ENCODE measurements at regions not wholly inside any gene's neighbourhood (a gene's known extent, or its start where the extent isn't known, plus 50 kb on each side); places are given as distances from the start of the nearest gene placed in this dataset.

GRCh38 chr7:145989469-145989868 lies 127.1 kb upstream of the CNTNAP2 start:
- TF ChIP-seq CTCF (IDR thresholded peaks at IDR 0.05) (no peak), EP300 (IDR thresholded peaks at IDR 0.05) (no peak), POLR2A (IDR thresholded peaks at IDR 0.05) (no peak)
- no peaks in the 10 kb centered on the region for H3K27me3 ChIP-seq
- H3K36me3 ChIP-seq: no peaks in the 10 kb centered on the region
- DNase-seq: no peak
- no peak overlapping the region for H3K4me3 ChIP-seq
- no peaks in the 10 kb centered on the region for H3K4me1 ChIP-seq (ENCODE audit: insufficient read depth)
- intact Hi-C loops (cut with DNase I): no loop called here
- WGBS, 3 donors: 74 to 83% (median 76%) methylated on average over 4 of the region's 4 CpGs
- H3K9me3 ChIP-seq: no peaks in the 10 kb centered on the region
- H3K27ac ChIP-seq: no peak overlapping the region

- WGBS, 3 donors: 33 to 54% (median 36%) methylated on average over 4 of the region's 4 CpGs
- TF ChIP-seq EP300 (IDR thresholded peaks at IDR 0.05): no peak
- TF ChIP-seq POLR2A (IDR thresholded peaks at IDR 0.05): no peak
- Histone ChIP-seq H3K27me3 (no peaks in the 10 kb centered on the region), H3K36me3 (no peaks in the 10 kb centered on the region), H3K4me3 (no peak overlapping the region), H3K9me3 (no peaks in the 10 kb centered on the region), H3K27ac (no peak overlapping the region), H3K4me1 (ENCODE audit: insufficient read depth) (no peaks in the 10 kb centered on the region)
- intact Hi-C loops (cut with DNase I): no loop called here
- DNase-seq: no peak
Measured at GRCh38 chr7:145986248-145986874, 130.2 kb upstream of the CNTNAP2 start.

DNA sequence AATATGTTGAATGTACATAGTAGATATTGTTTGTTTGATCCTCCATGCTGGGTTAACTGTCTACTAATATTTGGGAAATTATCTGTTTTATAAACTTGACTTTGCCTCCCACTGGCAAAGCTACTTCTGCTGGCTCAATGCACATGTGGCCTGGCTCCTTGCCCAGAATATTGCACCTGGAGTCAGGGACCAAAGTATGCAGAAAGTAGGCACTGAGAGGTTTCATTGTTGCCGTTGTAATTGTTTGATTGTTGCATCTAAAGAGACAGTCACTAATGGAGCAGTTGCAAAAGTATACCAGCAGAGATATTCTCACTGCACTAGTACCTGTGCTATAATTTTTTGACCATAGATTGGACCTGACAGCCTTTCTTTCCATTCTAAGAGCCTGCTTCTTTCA lies 137.8 kb upstream of the CNTNAP2 start:
- intact Hi-C loops (cut with DNase I): no loop called here
- Histone ChIP-seq H3K27ac (no peak overlapping the region), H3K4me3 (no peak overlapping the region), H3K27me3 (no peaks in the 10 kb centered on the region), H3K4me1 (ENCODE audit: insufficient read depth) (no peaks in the 10 kb centered on the region), H3K9me3 (no peaks in the 10 kb centered on the region), H3K36me3 (no peaks in the 10 kb centered on the region)
- WGBS, 3 donors: 51 to 84% (median 55%) methylated on average over 1 of the region's 1 CpG
- TF ChIP-seq POLR2A (IDR thresholded peaks at IDR 0.05) (no peak), CTCF (IDR thresholded peaks at IDR 0.05) (no peak), EP300 (IDR thresholded peaks at IDR 0.05) (no peak)
- DNase-seq: no peak

DNA sequence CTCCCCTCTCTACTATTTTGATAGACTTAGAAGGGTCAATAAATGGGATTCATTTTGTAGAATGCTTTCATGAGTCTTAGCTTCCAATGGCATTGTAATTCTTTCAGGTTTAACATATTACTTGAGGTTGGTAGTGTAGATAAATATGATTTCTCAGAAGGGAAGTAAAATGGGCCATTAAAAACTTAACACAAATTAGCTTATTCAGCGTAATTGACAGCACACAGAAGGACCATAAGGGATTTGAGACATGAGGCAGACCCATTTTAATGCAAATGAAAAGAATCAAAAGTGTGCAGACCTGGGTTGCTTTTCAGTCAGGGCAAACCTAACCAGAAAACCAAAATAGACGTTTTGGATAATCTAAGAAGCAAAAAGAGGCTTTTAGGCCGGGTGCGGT lies 156.6 kb upstream of the CNTNAP2 start:
- 68 to 72% (median 69%) methylated on average over 4 of the region's 4 CpGs for WGBS, 3 donors
- Histone ChIP-seq H3K4me3 (no peak overlapping the region), H3K27ac (no peak overlapping the region), H3K4me1 (ENCODE audit: insufficient read depth) (no peaks in the 10 kb centered on the region), H3K9me3 (no peaks in the 10 kb centered on the region), H3K27me3 (no peaks in the 10 kb centered on the region), H3K36me3 (no peaks in the 10 kb centered on the region)
- no peak for DNase-seq
- intact Hi-C loops (cut with DNase I): no loop called here
- TF ChIP-seq EP300 (IDR thresholded peaks at IDR 0.05) (no peak), CTCF (IDR thresholded peaks at IDR 0.05) (no peak), POLR2A (IDR thresholded peaks at IDR 0.05) (no peak)

- DNase-seq: no peak
- no peak overlapping the region for H3K27ac ChIP-seq
- 57 to 79% (median 78%) methylated on average over 2 of the region's 2 CpGs for WGBS, 3 donors
- H3K27me3 ChIP-seq: no peaks in the 10 kb centered on the region
- intact Hi-C loops (cut with DNase I): no loop called here
- H3K9me3 ChIP-seq: no peaks in the 10 kb centered on the region
- TF ChIP-seq EP300 (IDR thresholded peaks at IDR 0.05) (no peak), POLR2A (IDR thresholded peaks at IDR 0.05) (no peak), CTCF (IDR thresholded peaks at IDR 0.05) (no peak)
- H3K4me3 ChIP-seq: no peak overlapping the region
- no peaks in the 10 kb centered on the region for H3K4me1 ChIP-seq (ENCODE audit: insufficient read depth)
- no peaks in the 10 kb centered on the region for H3K36me3 ChIP-seq
Measured at GRCh38 chr7:145957160-145957890, 159.3 kb upstream of the CNTNAP2 start.
